Heart left ventricle (tissue), 13 donors: ENCODE measurements at regions not wholly inside any gene's neighbourhood (a gene's known extent, or its start where the extent isn't known, plus 50 kb on each side); places are given as distances from the start of the nearest gene placed in this dataset.

Experiments used
- POLR2A ChIP-seq, 2 donors: fragments of 450-650 bp; IDR thresholded peaks; one replicate each; pipeline ENCODE4 v1.6.1; 2017; ENCODE audit warnings: antibody characterized with exemption in 2 of 2, mild to moderate bottlenecking in 2 of 2, moderate library complexity in 2 of 2
- TF ChIP-seq, protein P1 (sequence below), 12 donors: fragments of 200-600 bp; sonication (generic) in 4 of 12; IDR thresholded peaks; one replicate each; pipeline versions ENCODE4 v1.5.0 to v1.8.0; 2018 to 2022; ENCODE audit warnings: antibody characterized with exemption in 12 of 12, mild to moderate bottlenecking in 5 of 12
- donor health status: ischemic (EF 13 %, LVEDD 7.1; RV severe dilation, severe dysfunction).
- donor health status: DM: no; HTN: yes; CAD: no.
- donor health status: DM: no; HTN: no; CAD: no.
- donor health status: ischemic (EF 25% LVEDD 6.9; RV normal size, moderate dysfunction).
- donor health status: ischemic (EF 25% LVEDD 5.7; RV mildly dilated, moderate dysfunction).
- donor health status: ischemic (EF 35%, LVEDD 5.7; RV mildly dilated, moderate dysfunction).
- donor health status: nonischemic (EF 11% LVEDD 7.7; RV severe dilation, severe dysfunction).
- donor health status: DM: yes; HTN: yes; CAD: no.
- donor health status: PGD.
- donor health status: ischemic (EF 29% LVEDD 5.4; RV normal size, mild dysfunction).
- donor health status: nonischemic (EF 23%, LVEDD 6.1; RV moderate dilation, normal function).

DNA sequence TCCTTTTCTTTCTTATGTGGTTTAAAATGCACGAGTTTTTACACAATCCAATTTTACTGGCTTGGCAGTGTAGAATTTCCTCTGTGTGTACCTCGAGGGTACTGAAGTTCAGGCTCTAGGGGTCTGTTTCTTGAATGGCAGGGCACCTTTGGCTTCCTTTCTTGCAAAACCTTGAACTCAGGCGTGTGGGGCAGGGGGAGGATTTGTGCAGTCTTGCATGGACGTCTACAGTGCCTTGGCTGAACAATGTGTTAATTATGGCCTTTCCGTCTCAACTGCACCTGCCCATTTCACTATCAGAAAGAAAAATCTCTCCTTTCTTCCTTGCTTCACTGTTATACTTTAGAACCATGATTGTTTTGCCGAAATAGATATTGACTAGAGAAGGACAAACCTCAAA is 570.9 kb downstream of the INHBA start:
- TF ChIP-seq POLR2A (IDR thresholded peaks at IDR 0.05), result no peak
- TF ChIP-seq, protein P1, sequence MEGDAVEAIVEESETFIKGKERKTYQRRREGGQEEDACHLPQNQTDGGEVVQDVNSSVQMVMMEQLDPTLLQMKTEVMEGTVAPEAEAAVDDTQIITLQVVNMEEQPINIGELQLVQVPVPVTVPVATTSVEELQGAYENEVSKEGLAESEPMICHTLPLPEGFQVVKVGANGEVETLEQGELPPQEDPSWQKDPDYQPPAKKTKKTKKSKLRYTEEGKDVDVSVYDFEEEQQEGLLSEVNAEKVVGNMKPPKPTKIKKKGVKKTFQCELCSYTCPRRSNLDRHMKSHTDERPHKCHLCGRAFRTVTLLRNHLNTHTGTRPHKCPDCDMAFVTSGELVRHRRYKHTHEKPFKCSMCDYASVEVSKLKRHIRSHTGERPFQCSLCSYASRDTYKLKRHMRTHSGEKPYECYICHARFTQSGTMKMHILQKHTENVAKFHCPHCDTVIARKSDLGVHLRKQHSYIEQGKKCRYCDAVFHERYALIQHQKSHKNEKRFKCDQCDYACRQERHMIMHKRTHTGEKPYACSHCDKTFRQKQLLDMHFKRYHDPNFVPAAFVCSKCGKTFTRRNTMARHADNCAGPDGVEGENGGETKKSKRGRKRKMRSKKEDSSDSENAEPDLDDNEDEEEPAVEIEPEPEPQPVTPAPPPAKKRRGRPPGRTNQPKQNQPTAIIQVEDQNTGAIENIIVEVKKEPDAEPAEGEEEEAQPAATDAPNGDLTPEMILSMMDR (IDR thresholded peaks at IDR 0.05), result no peak
